ENCODE measurements at regions not wholly inside any gene's neighbourhood (a gene's known extent, or its start where the extent isn't known, plus 50 kb on each side); places are given as distances from the start of the nearest gene placed in this dataset.

GRCh38 chr3:72115307-72115706 lies 330.4 kb upstream of the PROK2 start:
- Histone ChIP-seq H3K27me3 (ENCODE audit: low read depth) (no peaks in the 10 kb centered on the region), H3K4me3 (no peak overlapping the region), H3K4me1 (no peaks in the 10 kb centered on the region), H3K36me3 (no peaks in the 10 kb centered on the region), H3K9me3 (no peaks in the 10 kb centered on the region), H3K27ac (no peak overlapping the region)
- DNase-seq (no peak), ATAC-seq (no peak)
- intact Hi-C loops (cut with DNase I): no loop called here
- no peak for TF ChIP-seq CTCF (IDR thresholded peaks at IDR 0.05)

- H3K27me3 ChIP-seq (ENCODE audit: low read depth): no peaks in the 10 kb centered on the region
- no peak for TF ChIP-seq CTCF (IDR thresholded peaks at IDR 0.05)
- ATAC-seq: no peak
- no peaks in the 10 kb centered on the region for H3K9me3 ChIP-seq
- intact Hi-C loops (cut with DNase I): no loop called here
- H3K4me1 ChIP-seq: no peaks in the 10 kb centered on the region
- H3K27ac ChIP-seq: no peak overlapping the region
- no peak overlapping the region for H3K4me3 ChIP-seq
- no peaks in the 10 kb centered on the region for H3K36me3 ChIP-seq
- no peak for DNase-seq
Measured at GRCh38 chr3:72114773-72115172, 329.8 kb upstream of the PROK2 start.

GRCh38 chr3:72113964-72114363 lies 329.0 kb upstream of the PROK2 start:
- H3K4me3 ChIP-seq: no peak overlapping the region
- H3K9me3 ChIP-seq: no peaks in the 10 kb centered on the region
- no peaks in the 10 kb centered on the region for H3K4me1 ChIP-seq
- DNase-seq (no peak), ATAC-seq (no peak)
- TF ChIP-seq CTCF (IDR thresholded peaks at IDR 0.05): no peak
- H3K27me3 ChIP-seq (ENCODE audit: low read depth): no peaks in the 10 kb centered on the region
- intact Hi-C loops (cut with DNase I): no loop called here
- no peak overlapping the region for H3K27ac ChIP-seq
- no peaks in the 10 kb centered on the region for H3K36me3 ChIP-seq

GRCh38 chr3:72113564-72113963 lies 328.6 kb upstream of the PROK2 start:
- intact Hi-C loops (cut with DNase I): no loop called here
- Histone ChIP-seq H3K27ac (no peak overlapping the region), H3K36me3 (no peaks in the 10 kb centered on the region), H3K4me1 (no peaks in the 10 kb centered on the region), H3K4me3 (no peak overlapping the region), H3K27me3 (ENCODE audit: low read depth) (no peaks in the 10 kb centered on the region), H3K9me3 (no peaks in the 10 kb centered on the region)
- ATAC-seq (no peak), DNase-seq (no peak)
- no peak for TF ChIP-seq CTCF (IDR thresholded peaks at IDR 0.05)

GRCh38 chr3:72112435-72112834 lies 327.5 kb upstream of the PROK2 start:
- DNase-seq (no peak), ATAC-seq (no peak)
- intact Hi-C loops (cut with DNase I): no loop called here
- Histone ChIP-seq H3K27ac (no peak overlapping the region), H3K27me3 (ENCODE audit: low read depth) (no peaks in the 10 kb centered on the region), H3K4me3 (no peak overlapping the region), H3K4me1 (no peaks in the 10 kb centered on the region), H3K36me3 (no peaks in the 10 kb centered on the region), H3K9me3 (no peaks in the 10 kb centered on the region)
- no peak for TF ChIP-seq CTCF (IDR thresholded peaks at IDR 0.05)
